ENCODE measurements at regions not wholly inside any gene's neighbourhood (a gene's known extent, or its start where the extent isn't known, plus 50 kb on each side); places are given as distances from the start of the nearest gene placed in this dataset.

- DNase-seq, result no peak
- H3K4me1 ChIP-seq, result peaks cover 0 to 6% (median 0%) of the 10 kb centered on the region in 6 donors
- no peaks in the 10 kb centered on the region for H3K36me3 ChIP-seq
- no peak overlapping the region for H3K4me3 ChIP-seq
- intact Hi-C loops (cut with DNase I; ENCODE audit: low total_unique reads), result no loop called here
- no peak overlapping the region for H3K27ac ChIP-seq
- no peak for TF ChIP-seq POLR2A (IDR thresholded peaks at IDR 0.05)
- TF ChIP-seq, protein P1, sequence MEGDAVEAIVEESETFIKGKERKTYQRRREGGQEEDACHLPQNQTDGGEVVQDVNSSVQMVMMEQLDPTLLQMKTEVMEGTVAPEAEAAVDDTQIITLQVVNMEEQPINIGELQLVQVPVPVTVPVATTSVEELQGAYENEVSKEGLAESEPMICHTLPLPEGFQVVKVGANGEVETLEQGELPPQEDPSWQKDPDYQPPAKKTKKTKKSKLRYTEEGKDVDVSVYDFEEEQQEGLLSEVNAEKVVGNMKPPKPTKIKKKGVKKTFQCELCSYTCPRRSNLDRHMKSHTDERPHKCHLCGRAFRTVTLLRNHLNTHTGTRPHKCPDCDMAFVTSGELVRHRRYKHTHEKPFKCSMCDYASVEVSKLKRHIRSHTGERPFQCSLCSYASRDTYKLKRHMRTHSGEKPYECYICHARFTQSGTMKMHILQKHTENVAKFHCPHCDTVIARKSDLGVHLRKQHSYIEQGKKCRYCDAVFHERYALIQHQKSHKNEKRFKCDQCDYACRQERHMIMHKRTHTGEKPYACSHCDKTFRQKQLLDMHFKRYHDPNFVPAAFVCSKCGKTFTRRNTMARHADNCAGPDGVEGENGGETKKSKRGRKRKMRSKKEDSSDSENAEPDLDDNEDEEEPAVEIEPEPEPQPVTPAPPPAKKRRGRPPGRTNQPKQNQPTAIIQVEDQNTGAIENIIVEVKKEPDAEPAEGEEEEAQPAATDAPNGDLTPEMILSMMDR (IDR thresholded peaks at IDR 0.05 in 8 of 11, conservative IDR thresholded peaks at IDR 0.05 in 3 of 11), result no peak
- no peak for TF ChIP-seq POLR2AphosphoS5 (IDR thresholded peaks at IDR 0.05)
- WGBS, 5 donors, result 70 to 95% (median 89%) methylated on average over 1 of the region's 1 CpG
- H3K27me3 ChIP-seq (replicated peaks in 1 of 7), result no peaks in the 10 kb centered on the region
- H3K9me3 ChIP-seq, result no peaks in the 10 kb centered on the region
Observed at GRCh38 chr4:125736057-125736456, 421.3 kb downstream of the FAT4 start.

DNA sequence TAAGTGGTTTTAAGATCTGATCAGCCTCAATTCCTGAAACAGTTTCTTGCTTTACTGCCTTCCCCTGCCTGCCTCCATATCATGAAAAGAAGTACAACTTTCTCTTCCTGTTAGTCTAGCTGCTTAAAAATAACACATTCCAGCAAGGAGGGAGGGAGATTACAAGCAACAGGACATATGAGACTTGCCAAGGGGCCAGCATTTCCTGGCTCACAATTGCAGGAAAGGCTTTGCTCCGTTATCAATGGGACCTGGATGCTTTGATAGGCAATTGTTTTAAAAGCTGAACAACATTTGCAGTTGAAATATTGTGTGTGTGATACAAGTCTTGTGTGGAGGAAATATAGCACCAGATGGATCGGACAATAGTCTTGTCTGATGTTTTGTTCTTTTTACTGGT lies 425.0 kb downstream of the FAT4 start:
- H3K4me3 ChIP-seq, result no peak overlapping the region
- TF ChIP-seq POLR2AphosphoS5 (IDR thresholded peaks at IDR 0.05) (peak in 1 of 3 donors; percentile 70), POLR2A (IDR thresholded peaks at IDR 0.05) (no peak)
- no peaks in the 10 kb centered on the region for H3K27me3 ChIP-seq (replicated peaks in 1 of 7)
- peak overlapping the region in 7 of 8 donors; percentile 37 to 68 (median 62) for H3K27ac ChIP-seq
- 25 to 34% (median 28%) methylated on average over 2 of the region's 2 CpGs for WGBS, 5 donors
- no peaks in the 10 kb centered on the region for H3K36me3 ChIP-seq
- peaks cover 0 to 5% (median 0%) of the 10 kb centered on the region in 6 donors for H3K4me1 ChIP-seq
- H3K9me3 ChIP-seq, result peaks cover 0 to 22% (median 13%) of the 10 kb centered on the region in 8 donors
- intact Hi-C loops (cut with DNase I; ENCODE audit: low total_unique reads), result no loop called here
- DNase-seq, result no peak

- H3K4me1 ChIP-seq, result no peaks in the 10 kb centered on the region
- no peak for DNase-seq
- H3K9me3 ChIP-seq, result peaks cover 0 to 38% (median 22%) of the 10 kb centered on the region in 8 donors
- no peaks in the 10 kb centered on the region for H3K36me3 ChIP-seq
- H3K27ac ChIP-seq, result no peak overlapping the region
- 75 to 88% (median 79%) methylated on average over 8 of the region's 8 CpGs for WGBS, 5 donors
- intact Hi-C loops (cut with DNase I; ENCODE audit: low total_unique reads), result no loop called here
- TF ChIP-seq POLR2A (IDR thresholded peaks at IDR 0.05), result no peak
- TF ChIP-seq, protein P1 (IDR thresholded peaks at IDR 0.05 in 8 of 11, conservative IDR thresholded peaks at IDR 0.05 in 3 of 11), result peak in 9 of 11 experiments; percentile 14 to 58 (median 47)
- H3K27me3 ChIP-seq (replicated peaks in 1 of 7), result no peaks in the 10 kb centered on the region
- H3K4me3 ChIP-seq, result no peak overlapping the region
Observed at GRCh38 chr4:125741825-125742452, 427.2 kb downstream of the FAT4 start.

DNA sequence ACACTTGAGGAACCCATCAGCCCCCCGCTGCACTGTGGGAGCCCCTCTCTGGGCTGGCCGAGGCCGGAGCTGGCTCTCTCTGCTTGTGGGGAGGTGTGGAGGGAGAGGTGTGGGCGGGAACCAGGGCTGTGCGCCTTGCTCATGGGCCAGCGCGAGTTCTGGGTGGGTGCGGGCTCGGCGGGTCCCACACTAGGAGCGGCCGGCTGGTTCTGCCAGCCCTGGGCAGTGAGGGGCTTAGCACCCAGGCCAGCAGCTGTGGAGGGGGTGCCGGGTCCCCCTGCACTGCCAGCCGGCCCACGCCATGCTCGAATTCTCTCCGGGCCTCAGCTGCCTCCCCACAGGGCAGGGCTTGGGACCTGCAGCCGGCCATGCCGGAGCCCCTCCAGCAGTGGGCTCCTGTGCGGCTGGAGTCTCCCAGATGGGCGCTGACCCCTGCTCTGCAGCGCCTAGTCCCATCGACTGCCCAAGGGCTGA lies 430.2 kb downstream of the FAT4 start:
- intact Hi-C loops (cut with DNase I; ENCODE audit: low total_unique reads), result no loop called here
- WGBS, 5 donors, result 89 to 98% (median 93%) methylated on average over 10 to 23 of the region's 23 CpGs
- H3K36me3 ChIP-seq, result no peaks in the 10 kb centered on the region
- H3K4me3 ChIP-seq, result no peak overlapping the region
- no peak for DNase-seq
- H3K4me1 ChIP-seq, result no peaks in the 10 kb centered on the region
- H3K9me3 ChIP-seq, result peaks cover 0 to 51% (median 25%) of the 10 kb centered on the region in 8 donors
- no peak overlapping the region for H3K27ac ChIP-seq
- H3K27me3 ChIP-seq (replicated peaks in 1 of 7), result no peaks in the 10 kb centered on the region
- no peak for TF ChIP-seq POLR2A (IDR thresholded peaks at IDR 0.05)
- TF ChIP-seq, protein P1 (IDR thresholded peaks at IDR 0.05 in 8 of 11, conservative IDR thresholded peaks at IDR 0.05 in 3 of 11), result no peak
- TF ChIP-seq POLR2AphosphoS5 (IDR thresholded peaks at IDR 0.05), result no peak

All from spleen (tissue), 11 donors.